ENCODE measurements at regions not wholly inside any gene's neighbourhood (a gene's known extent, or its start where the extent isn't known, plus 50 kb on each side); places are given as distances from the start of the nearest gene placed in this dataset.

DNA sequence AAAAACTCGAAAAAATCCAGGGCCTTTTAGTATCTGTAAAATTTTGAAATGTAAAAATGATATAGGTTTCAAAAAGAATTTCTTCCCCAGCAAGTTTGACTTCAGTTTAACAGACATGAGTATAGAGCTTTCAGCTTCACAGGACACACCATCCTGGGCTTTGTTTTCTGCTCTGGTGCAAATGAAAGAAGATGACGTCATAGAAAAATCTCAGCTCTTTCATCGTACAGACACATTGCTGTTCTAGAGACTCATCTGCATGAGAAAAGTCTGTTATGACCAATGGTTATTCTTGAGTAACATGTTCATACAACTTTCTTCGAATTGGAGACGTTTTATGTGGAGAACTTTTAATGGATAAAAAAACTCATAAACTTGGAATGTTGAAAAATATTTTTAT, 111.7 kb upstream of the DYNAP start:
- TF ChIP-seq, protein P1, sequence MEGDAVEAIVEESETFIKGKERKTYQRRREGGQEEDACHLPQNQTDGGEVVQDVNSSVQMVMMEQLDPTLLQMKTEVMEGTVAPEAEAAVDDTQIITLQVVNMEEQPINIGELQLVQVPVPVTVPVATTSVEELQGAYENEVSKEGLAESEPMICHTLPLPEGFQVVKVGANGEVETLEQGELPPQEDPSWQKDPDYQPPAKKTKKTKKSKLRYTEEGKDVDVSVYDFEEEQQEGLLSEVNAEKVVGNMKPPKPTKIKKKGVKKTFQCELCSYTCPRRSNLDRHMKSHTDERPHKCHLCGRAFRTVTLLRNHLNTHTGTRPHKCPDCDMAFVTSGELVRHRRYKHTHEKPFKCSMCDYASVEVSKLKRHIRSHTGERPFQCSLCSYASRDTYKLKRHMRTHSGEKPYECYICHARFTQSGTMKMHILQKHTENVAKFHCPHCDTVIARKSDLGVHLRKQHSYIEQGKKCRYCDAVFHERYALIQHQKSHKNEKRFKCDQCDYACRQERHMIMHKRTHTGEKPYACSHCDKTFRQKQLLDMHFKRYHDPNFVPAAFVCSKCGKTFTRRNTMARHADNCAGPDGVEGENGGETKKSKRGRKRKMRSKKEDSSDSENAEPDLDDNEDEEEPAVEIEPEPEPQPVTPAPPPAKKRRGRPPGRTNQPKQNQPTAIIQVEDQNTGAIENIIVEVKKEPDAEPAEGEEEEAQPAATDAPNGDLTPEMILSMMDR (IDR thresholded peaks at IDR 0.05): no peak
- TF ChIP-seq POLR2AphosphoS5 (IDR thresholded peaks at IDR 0.05): no peak
